ENCODE measurements at regions not wholly inside any gene's neighbourhood (a gene's known extent, or its start where the extent isn't known, plus 50 kb on each side); places are given as distances from the start of the nearest gene placed in this dataset.

GRCh38 chr7:35528381-35528977, 166.5 kb downstream of the HERPUD2 start:
- no peak for TF ChIP-seq POLR2A (IDR thresholded peaks at IDR 0.05; ENCODE audit: extremely low read depth, insufficient read length)
- TF ChIP-seq, protein P1, sequence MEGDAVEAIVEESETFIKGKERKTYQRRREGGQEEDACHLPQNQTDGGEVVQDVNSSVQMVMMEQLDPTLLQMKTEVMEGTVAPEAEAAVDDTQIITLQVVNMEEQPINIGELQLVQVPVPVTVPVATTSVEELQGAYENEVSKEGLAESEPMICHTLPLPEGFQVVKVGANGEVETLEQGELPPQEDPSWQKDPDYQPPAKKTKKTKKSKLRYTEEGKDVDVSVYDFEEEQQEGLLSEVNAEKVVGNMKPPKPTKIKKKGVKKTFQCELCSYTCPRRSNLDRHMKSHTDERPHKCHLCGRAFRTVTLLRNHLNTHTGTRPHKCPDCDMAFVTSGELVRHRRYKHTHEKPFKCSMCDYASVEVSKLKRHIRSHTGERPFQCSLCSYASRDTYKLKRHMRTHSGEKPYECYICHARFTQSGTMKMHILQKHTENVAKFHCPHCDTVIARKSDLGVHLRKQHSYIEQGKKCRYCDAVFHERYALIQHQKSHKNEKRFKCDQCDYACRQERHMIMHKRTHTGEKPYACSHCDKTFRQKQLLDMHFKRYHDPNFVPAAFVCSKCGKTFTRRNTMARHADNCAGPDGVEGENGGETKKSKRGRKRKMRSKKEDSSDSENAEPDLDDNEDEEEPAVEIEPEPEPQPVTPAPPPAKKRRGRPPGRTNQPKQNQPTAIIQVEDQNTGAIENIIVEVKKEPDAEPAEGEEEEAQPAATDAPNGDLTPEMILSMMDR (IDR thresholded peaks at IDR 0.05; ENCODE audit: low read depth, low read length): no peak
- no peak for TF ChIP-seq MYC (IDR thresholded peaks at IDR 0.05; ENCODE audit: low read depth, low read length)

Measured in NB4 (cell line).